Right atrium auricular region (tissue), 2 donors: ENCODE measurements at regions not wholly inside any gene's neighbourhood (a gene's known extent, or its start where the extent isn't known, plus 50 kb on each side); places are given as distances from the start of the nearest gene placed in this dataset.

Experiments
- DNase-seq: peaks from one replicate; pipeline ENCODE4 v3.0.0-alpha.2; 2019; ENCODE audit warnings: low spot score
- H3K27ac ChIP-seq, 2 donors: fragments of 200-600 bp; sonication (generic); 1 replicate in 1 of 2; 2 replicates in 1 of 2; pipeline ENCODE4 v1.5.1; 2016 to 2019
- H3K27me3 ChIP-seq, 2 donors: fragments of 200-600 bp; sonication (generic); one replicate each; pipeline versions ENCODE4 v1.5.1 to v1.6.0; 2017 to 2019
- H3K36me3 ChIP-seq: fragments of 200-600 bp; sonication (generic); one replicate; pipeline ENCODE4 v1.5.1; 2016
- H3K4me1 ChIP-seq, 2 donors: fragments of 200-600 bp; sonication (generic); one replicate each; pipeline versions ENCODE4 v1.5.1 to v1.6.0; 2017 to 2019
- H3K4me3 ChIP-seq, 2 donors: fragments of 200-600 bp; sonication (generic); 1 replicate in 1 of 2; 2 replicates in 1 of 2; pipeline ENCODE4 v1.5.1; 2017 to 2019; ENCODE audit warnings: mild to moderate bottlenecking in 1 of 2, moderate library complexity in 1 of 2
- H3K9me3 ChIP-seq, 2 donors: fragments of 200-600 bp; sonication (generic); one replicate each; pipeline ENCODE4 v1.5.1; 2019
- CTCF ChIP-seq, 2 donors: fragments of 200-600 bp; sonication (generic); IDR thresholded peaks; one replicate each; pipeline ENCODE4 v1.5.1; 2019; ENCODE audit warnings: antibody characterized with exemption in 2 of 2

DNA sequence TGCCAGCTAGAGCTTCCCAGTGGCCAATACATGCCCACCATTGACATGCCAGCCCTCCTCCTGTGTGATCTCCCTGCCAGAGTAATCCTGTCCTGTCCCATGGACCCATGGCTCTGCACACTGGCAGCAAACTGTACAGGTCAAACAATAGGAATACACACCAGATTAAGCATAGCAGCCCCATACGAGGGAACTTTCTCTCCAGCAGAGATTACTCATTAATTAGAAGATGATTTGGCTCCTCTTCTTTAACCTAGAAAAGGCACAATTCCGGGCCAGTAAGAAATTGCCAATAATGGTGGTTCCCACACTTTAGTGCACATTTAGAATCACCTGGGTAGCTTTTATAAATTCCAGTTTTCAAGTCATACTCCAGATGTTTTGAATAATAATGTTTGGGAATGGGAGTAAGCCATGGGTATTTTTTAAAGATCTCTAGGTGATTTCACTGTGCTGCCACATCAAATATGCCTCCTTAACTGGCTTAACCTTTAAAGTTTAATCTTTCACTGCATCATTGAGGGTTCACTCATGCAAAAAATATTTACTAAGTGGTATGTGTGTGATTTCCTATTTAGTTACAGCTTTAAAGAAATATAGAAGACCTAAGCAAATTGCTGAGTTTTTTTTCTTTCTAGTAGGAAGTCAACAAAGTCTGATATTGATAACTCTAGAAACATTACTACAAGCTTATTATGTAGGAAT lies 277.6 kb upstream of the NWD2 start:
- no peaks in the 10 kb centered on the region for H3K4me1 ChIP-seq
- no peak overlapping the region for H3K27ac ChIP-seq
- no peaks in the 10 kb centered on the region for H3K27me3 ChIP-seq
- H3K9me3 ChIP-seq = no peaks in the 10 kb centered on the region
- H3K4me3 ChIP-seq = no peak overlapping the region
- DNase-seq = no peak
- no peak for TF ChIP-seq CTCF (IDR thresholded peaks at IDR 0.05)
- no peaks in the 10 kb centered on the region for H3K36me3 ChIP-seq

GRCh38 chr4:36979533-36979932 lies 265.0 kb upstream of the NWD2 start:
- H3K27ac ChIP-seq = no peak overlapping the region
- H3K9me3 ChIP-seq = no peaks in the 10 kb centered on the region
- no peak overlapping the region for H3K4me3 ChIP-seq
- no peaks in the 10 kb centered on the region for H3K4me1 ChIP-seq
- DNase-seq = no peak
- no peaks in the 10 kb centered on the region for H3K27me3 ChIP-seq
- TF ChIP-seq CTCF (IDR thresholded peaks at IDR 0.05) = no peak
- no peaks in the 10 kb centered on the region for H3K36me3 ChIP-seq

- no peak overlapping the region for H3K4me3 ChIP-seq
- H3K36me3 ChIP-seq = no peaks in the 10 kb centered on the region
- TF ChIP-seq CTCF (IDR thresholded peaks at IDR 0.05) = no peak
- no peak for DNase-seq
- H3K4me1 ChIP-seq = no peaks in the 10 kb centered on the region
- H3K9me3 ChIP-seq = no peaks in the 10 kb centered on the region
- H3K27me3 ChIP-seq = no peaks in the 10 kb centered on the region
- no peak overlapping the region for H3K27ac ChIP-seq
These were observed 254.2 kb upstream of the NWD2 start for GRCh38 chr4:36990128-36990872.

DNA sequence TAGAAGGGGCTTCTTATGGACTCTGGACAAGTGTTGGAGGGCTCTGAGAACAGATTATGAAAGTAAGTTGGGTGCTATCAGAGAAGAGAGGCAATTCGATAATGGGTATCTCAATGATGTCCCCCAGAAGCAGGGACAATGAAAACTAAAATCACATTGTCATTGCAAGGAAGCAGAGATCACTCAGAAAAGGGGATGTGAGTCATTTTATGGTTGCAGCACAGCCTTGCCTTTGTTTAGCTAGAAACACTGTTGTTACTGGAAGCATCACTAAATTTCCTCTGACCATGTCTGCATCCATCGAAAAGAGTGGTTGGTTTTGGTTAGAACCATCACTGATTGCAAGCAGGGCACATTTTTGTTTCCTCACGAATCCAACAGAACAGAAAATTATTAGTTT lies 246.8 kb upstream of the NWD2 start:
- Histone ChIP-seq H3K4me3 (no peak overlapping the region), H3K27ac (no peak overlapping the region), H3K4me1 (no peaks in the 10 kb centered on the region), H3K27me3 (no peaks in the 10 kb centered on the region), H3K36me3 (no peaks in the 10 kb centered on the region), H3K9me3 (no peaks in the 10 kb centered on the region)
- no peak for TF ChIP-seq CTCF (IDR thresholded peaks at IDR 0.05)
- DNase-seq = no peak

DNA sequence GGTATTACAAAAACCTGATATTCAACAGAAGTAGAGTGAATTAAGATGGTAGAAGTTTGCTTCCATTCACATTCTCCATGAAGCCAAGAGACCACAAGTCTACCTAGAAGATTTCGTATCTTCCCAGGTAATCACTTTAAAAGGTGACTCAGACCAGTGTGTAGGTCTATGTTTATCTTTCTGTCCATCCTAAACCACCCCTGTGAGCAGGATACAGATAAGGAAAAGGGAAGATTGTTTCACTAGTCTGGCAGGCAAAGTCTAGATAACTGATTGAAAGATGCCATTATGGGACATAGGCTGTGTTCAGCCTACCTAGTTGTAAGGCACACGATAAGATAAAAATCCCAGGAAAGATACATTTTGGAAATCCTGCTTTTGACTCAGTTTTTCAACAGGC lies 244.3 kb upstream of the NWD2 start:
- no peak overlapping the region for H3K4me3 ChIP-seq
- no peaks in the 10 kb centered on the region for H3K4me1 ChIP-seq
- H3K36me3 ChIP-seq = no peaks in the 10 kb centered on the region
- DNase-seq = no peak
- H3K27ac ChIP-seq = no peak overlapping the region
- H3K9me3 ChIP-seq = no peaks in the 10 kb centered on the region
- no peak for TF ChIP-seq CTCF (IDR thresholded peaks at IDR 0.05)
- no peaks in the 10 kb centered on the region for H3K27me3 ChIP-seq
